Kidney epithelial cell (primary cell): ENCODE measurements at regions not wholly inside any gene's neighbourhood (a gene's known extent, or its start where the extent isn't known, plus 50 kb on each side); places are given as distances from the start of the nearest gene placed in this dataset.
"Not testable (repeated sequence)": the region's sequence is repeated elsewhere in the genome, so short reads cannot be mapped to it uniquely, and the experiment has no call there.

Source experiments
- DNase-seq: peaks from one replicate; pipeline ENCODE4 v3.0.0-alpha.2; 2010; ENCODE audit warnings: low read depth
- H3K27me3 ChIP-seq: 2 replicates; pipeline ENCODE4 v1.6.0; 2011; ENCODE audit warnings: low read length; ENCODE audit not compliant: control insufficient read depth, insufficient read depth
- H3K36me3 ChIP-seq: 2 replicates; pipeline ENCODE4 v1.5.1; 2011; ENCODE audit warnings: low read length; ENCODE audit not compliant: control insufficient read depth, insufficient read depth
- H3K4me3 ChIP-seq: 2 replicates; pipeline ENCODE4 v1.5.1; 2011; ENCODE audit warnings: low read depth, mild to moderate bottlenecking, control low read depth, low read length
- TF ChIP-seq, protein P1 (sequence below): IDR thresholded peaks from 2 replicates; pipeline ENCODE4 v1.5.1; 2011; ENCODE audit warnings: mild to moderate bottlenecking, moderate library complexity, low read length, control low read depth, inconsistent platforms; ENCODE audit not compliant: insufficient read depth, poor library complexity, severe bottlenecking

DNA sequence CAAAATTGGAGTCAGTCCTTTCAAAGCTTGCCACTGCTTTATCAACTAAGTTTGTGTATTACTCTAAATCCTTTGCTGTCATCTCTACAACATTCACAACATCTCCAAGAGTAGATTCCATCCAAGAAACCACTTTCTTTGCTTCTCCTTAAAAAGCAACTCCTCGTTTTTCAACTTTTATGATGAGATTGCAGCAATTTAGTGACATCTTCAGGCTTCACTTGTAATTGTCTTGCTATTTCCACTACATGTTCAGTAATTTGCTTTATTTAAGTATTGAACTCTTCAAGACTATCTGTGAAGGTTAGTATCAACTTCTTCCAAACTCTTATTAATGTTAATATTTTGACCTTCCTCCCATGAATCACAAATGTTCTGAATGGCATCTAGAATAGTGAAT, 747.9 kb downstream of the TMTC2 start:
- TF ChIP-seq, protein P1, sequence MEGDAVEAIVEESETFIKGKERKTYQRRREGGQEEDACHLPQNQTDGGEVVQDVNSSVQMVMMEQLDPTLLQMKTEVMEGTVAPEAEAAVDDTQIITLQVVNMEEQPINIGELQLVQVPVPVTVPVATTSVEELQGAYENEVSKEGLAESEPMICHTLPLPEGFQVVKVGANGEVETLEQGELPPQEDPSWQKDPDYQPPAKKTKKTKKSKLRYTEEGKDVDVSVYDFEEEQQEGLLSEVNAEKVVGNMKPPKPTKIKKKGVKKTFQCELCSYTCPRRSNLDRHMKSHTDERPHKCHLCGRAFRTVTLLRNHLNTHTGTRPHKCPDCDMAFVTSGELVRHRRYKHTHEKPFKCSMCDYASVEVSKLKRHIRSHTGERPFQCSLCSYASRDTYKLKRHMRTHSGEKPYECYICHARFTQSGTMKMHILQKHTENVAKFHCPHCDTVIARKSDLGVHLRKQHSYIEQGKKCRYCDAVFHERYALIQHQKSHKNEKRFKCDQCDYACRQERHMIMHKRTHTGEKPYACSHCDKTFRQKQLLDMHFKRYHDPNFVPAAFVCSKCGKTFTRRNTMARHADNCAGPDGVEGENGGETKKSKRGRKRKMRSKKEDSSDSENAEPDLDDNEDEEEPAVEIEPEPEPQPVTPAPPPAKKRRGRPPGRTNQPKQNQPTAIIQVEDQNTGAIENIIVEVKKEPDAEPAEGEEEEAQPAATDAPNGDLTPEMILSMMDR: no peak
- H3K36me3 ChIP-seq: no peaks in the 10 kb centered on the region
- H3K4me3 ChIP-seq: no peak overlapping the region
- no peaks in the 10 kb centered on the region for H3K27me3 ChIP-seq
- DNase-seq: no peak

DNA sequence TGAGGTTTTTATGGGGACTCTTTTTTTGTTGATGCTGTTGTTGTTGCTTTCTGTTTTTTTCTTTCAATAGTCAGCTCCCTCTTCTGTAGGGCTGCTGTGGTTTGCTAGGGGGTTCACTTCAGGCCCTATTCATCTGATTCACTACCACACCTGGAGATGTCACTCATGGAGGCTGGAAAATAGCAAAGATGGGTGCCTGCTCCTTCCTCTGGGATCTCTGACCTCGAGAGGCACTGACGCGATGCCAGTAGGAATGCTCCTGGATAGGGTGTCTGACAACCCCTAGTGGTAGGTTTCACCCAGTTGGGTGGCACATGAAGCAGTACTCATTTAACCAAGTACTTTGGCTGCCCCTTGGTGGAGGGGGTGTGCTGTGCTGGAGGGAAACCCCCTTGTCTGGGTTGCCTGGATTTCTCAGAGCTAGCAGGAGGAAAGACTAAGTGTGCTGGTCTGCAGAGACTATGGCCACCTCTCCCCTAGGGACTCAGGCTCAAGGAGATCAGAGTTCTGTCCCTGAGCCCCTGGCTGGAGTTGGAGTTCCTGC, 745.5 kb downstream of the TMTC2 start:
- Histone ChIP-seq H3K27me3 (no peaks in the 10 kb centered on the region), H3K4me3 (no peak overlapping the region), H3K36me3 (no peaks in the 10 kb centered on the region)
- TF ChIP-seq, protein P1: no peak
- DNase-seq: no peak

DNA sequence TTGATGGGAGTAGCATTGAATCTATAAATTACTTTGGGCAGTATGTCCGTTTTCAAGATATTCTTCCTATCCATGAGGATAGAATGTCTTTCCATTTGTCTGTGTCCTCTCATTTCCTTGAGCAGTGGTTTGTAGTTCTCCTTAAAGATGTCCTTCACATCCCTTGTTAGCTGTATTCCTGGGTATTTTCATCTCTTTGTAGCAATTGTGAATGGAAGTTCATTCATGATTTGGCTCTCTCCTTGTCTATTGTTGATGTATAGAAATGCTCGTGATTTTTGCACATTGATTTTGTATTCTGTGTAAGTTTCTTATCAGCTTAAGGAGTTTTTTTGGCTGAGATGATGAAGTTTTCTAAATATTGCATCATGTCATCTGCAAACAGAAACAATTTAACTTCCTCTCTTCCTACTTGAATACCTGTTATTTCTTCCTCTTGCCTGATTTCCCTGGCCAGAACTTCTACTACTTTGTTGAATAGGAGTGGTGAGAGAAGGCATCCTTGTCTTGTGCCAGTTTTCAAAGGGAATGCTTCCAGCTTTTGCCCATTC, 741.0 kb downstream of the TMTC2 start:
- H3K4me3 ChIP-seq, DNase-seq, H3K27me3 ChIP-seq, H3K36me3 ChIP-seq: not testable (repeated sequence)

DNA sequence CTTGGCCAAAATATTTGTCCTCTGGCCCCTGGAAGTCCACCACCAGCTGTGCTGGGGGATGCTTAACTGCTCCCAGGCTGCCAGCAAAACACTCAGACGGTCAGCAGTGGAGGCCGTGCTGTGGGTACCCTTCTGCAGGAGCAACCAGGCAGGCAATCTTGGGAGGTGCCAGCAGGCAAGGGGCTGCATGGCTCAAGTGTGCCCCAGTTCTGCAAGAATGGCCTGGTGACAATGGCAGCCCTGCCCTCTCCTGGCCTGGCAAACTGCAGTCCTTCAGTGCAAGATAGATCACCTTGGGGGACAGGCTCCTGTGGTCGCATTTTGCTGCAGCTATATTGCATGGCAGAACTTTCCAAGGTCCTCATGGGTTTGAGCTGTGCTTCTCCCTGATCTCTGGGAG, 728.3 kb downstream of the TMTC2 start:
- no peak for DNase-seq
- no peak overlapping the region for H3K4me3 ChIP-seq
- no peaks in the 10 kb centered on the region for H3K36me3 ChIP-seq
- no peaks in the 10 kb centered on the region for H3K27me3 ChIP-seq
- TF ChIP-seq, protein P1: no peak

DNA sequence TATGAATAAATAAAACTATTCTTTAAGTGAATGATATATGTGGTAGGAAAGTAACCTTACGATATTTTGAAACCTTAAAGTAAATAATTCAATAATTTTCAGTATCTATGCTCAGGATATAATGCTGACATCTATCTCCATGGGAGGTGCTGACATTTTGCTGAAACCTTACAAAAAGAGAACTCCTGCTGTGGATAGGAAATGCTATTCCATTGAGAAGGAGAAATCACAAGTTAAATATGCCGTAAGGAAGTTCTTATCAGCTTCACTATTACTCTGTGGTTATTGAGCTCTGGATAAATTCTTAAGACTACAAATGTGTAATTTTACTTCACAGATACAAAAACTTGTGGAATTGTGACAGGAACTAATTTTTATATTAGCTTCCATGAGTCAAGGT, 722.1 kb downstream of the TMTC2 start:
- Histone ChIP-seq H3K4me3 (no peak overlapping the region), H3K36me3 (no peaks in the 10 kb centered on the region), H3K27me3 (no peaks in the 10 kb centered on the region)
- TF ChIP-seq, protein P1: no peak
- no peak for DNase-seq

DNA sequence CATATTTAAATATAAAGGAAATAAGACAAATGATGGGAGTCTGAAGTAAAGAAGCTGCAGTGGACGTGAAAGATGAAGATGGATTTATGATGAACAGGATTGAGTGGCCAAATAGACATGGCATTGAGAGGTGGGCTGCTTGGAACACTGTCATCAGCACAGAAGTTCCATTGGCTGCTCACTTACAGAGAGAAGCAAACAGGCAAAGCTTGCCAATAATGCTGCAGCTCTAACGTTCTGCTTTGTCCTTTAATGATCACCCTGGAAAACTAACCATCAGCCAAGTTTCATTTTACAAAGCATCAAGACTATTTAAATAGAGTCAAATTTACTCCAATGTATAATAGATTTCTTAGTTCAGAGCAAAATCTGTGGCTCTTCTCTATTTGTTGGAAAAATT, 721.4 kb downstream of the TMTC2 start:
- Histone ChIP-seq H3K36me3 (no peaks in the 10 kb centered on the region), H3K4me3 (no peak overlapping the region), H3K27me3 (no peaks in the 10 kb centered on the region)
- TF ChIP-seq, protein P1: no peak
- no peak for DNase-seq
